ENCODE measurements at regions not wholly inside any gene's neighbourhood (a gene's known extent, or its start where the extent isn't known, plus 50 kb on each side); places are given as distances from the start of the nearest gene placed in this dataset.

DNA sequence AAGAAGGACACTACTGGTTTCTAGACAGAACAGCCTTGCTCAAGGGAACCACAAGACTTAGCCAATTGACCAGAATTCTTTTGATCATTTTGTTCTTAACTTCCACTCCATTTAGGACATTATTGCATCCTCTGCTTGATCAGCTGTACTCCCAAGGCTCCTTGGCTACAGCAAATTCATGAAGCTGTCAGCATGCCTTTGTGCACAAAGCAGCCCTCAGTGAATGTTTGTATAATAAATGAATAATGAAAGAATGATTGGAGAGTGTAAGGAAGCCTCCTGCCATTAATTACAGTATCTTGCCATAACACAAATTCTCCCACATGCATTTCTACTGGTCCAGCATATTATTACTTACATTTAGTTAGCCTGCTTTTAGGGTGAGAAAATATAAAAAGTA is 449.6 kb downstream of the SLCO4C1 start:
- no peak for FAIRE-seq
- no peak overlapping the region for H3K27ac ChIP-seq (ENCODE audit: insufficient read depth, low read depth, low read length)
- no peaks in the 10 kb centered on the region for H3K4me1 ChIP-seq (ENCODE audit: control insufficient read depth, extremely low read depth, insufficient read depth, low read length)
- CTCF ChIA-PET = no interaction called here
- dilution Hi-C loops (cut with MboI; ENCODE audit: extremely low pct_ligation_motif_present, low sequenced_read_pairs) = no loop called here
- no peak overlapping the region for H3K9ac ChIP-seq (replicated peaks; ENCODE audit: extremely low read depth, insufficient read depth, low read length)
- H3K9me1 ChIP-seq (replicated peaks; ENCODE audit: control insufficient read depth, extremely low read depth, insufficient read depth, low read length) = no peaks in the 10 kb centered on the region
- H3K4me2 ChIP-seq (ENCODE audit: insufficient read depth, low read length) = no peak overlapping the region
- no peaks in the 10 kb centered on the region for H3K79me2 ChIP-seq (ENCODE audit: control insufficient read depth, insufficient read depth, low read length)
- no peaks in the 10 kb centered on the region for H3K27me3 ChIP-seq (ENCODE audit: control insufficient read depth in 2 of 2, insufficient read depth in 2 of 2, low read length in 2 of 2)
- BruUV-seq (replicated peaks) = no TSS peak
- H3K36me3 ChIP-seq (ENCODE audit: control insufficient read depth in 2 of 2, extremely low read depth in 1 of 2, insufficient read depth in 2 of 2, low read length in 2 of 2) = no peaks in the 10 kb centered on the region
- no peaks in the 10 kb centered on the region for H4K20me1 ChIP-seq (replicated peaks; ENCODE audit: control insufficient read depth, extremely low read depth, insufficient read depth, low read length)
- no peak for DNase-seq (ENCODE audit: low read depth, low spot score)
- no peak overlapping the region for H2AFZ ChIP-seq (ENCODE audit: low read depth, low read length)
- POLR2A ChIA-PET = no interaction called here
- intact Hi-C loops (cut with micrococcal nuclease) = no loop called here
- no peak overlapping the region for H3K4me3 ChIP-seq (replicated peaks in 1 of 3; ENCODE audit: insufficient read depth in 1 of 3, low read depth in 1 of 3, low read length in 3 of 3)
- H3K9me3 ChIP-seq (replicated peaks; ENCODE audit: control insufficient read depth, insufficient read depth, low read length) = no peaks in the 10 kb centered on the region
- TF ChIP-seq GATA2 (IDR thresholded peaks at IDR 0.05; ENCODE audit: insufficient read depth, insufficient read length, low read depth, low read length) (no peak), POLR2A (IDR thresholded peaks at IDR 0.05; ENCODE audit: low read depth, low read length) (no peak)

- ChIA-PET POLR2A (no interaction called here), CTCF (no interaction called here)
- Histone ChIP-seq H3K27ac (ENCODE audit: insufficient read depth, low read depth, low read length) (no peak overlapping the region), H3K27me3 (ENCODE audit: control insufficient read depth in 2 of 2, insufficient read depth in 2 of 2, low read length in 2 of 2) (no peaks in the 10 kb centered on the region), H3K4me3 (replicated peaks in 1 of 3; ENCODE audit: insufficient read depth in 1 of 3, low read depth in 1 of 3, low read length in 3 of 3) (no peak overlapping the region), H3K36me3 (ENCODE audit: control insufficient read depth in 2 of 2, extremely low read depth in 1 of 2, insufficient read depth in 2 of 2, low read length in 2 of 2) (no peaks in the 10 kb centered on the region), H3K4me2 (ENCODE audit: insufficient read depth, low read length) (no peak overlapping the region), H2AFZ (ENCODE audit: low read depth, low read length) (no peak overlapping the region), H3K79me2 (ENCODE audit: control insufficient read depth, insufficient read depth, low read length) (no peaks in the 10 kb centered on the region), H4K20me1 (replicated peaks; ENCODE audit: control insufficient read depth, extremely low read depth, insufficient read depth, low read length) (no peaks in the 10 kb centered on the region), H3K4me1 (ENCODE audit: control insufficient read depth, extremely low read depth, insufficient read depth, low read length) (no peaks in the 10 kb centered on the region), H3K9me1 (replicated peaks; ENCODE audit: control insufficient read depth, extremely low read depth, insufficient read depth, low read length) (no peaks in the 10 kb centered on the region), H3K9ac (replicated peaks; ENCODE audit: extremely low read depth, insufficient read depth, low read length) (no peak overlapping the region), H3K9me3 (replicated peaks; ENCODE audit: control insufficient read depth, insufficient read depth, low read length) (no peaks in the 10 kb centered on the region)
- no TSS peak for BruUV-seq (replicated peaks)
- DNase-seq (ENCODE audit: low read depth, low spot score) = no peak
- intact Hi-C loops (cut with micrococcal nuclease) (no loop called here), dilution Hi-C loops (cut with MboI; ENCODE audit: extremely low pct_ligation_motif_present, low sequenced_read_pairs) (no loop called here)
- no peak for FAIRE-seq
- TF ChIP-seq FOS (IDR thresholded peaks at IDR 0.05; ENCODE audit: borderline replicate concordance, insufficient read depth, low read length) (no peak), EZH2 (IDR thresholded peaks at IDR 0.05; ENCODE audit: borderline replicate concordance, low read depth, low read length, severe bottlenecking) (no peak), JUN (IDR thresholded peaks at IDR 0.05; ENCODE audit: borderline replicate concordance, insufficient read depth, insufficient read length, low read depth) (no peak), MYC (IDR thresholded peaks at IDR 0.05; ENCODE audit: low read depth, low read length) (no peak), POLR2AphosphoS5 (IDR thresholded peaks at IDR 0.05; ENCODE audit: insufficient read depth, low read depth, low read length) (no peak), GATA2 (IDR thresholded peaks at IDR 0.05; ENCODE audit: insufficient read depth, insufficient read length, low read depth, low read length) (no peak), POLR2A (IDR thresholded peaks at IDR 0.05; ENCODE audit: low read depth, low read length) (no peak), CTCF (IDR thresholded peaks at IDR 0.05; ENCODE audit: extremely low read depth in 1 of 2, insufficient read depth in 1 of 2, low read depth in 1 of 2, low read length in 2 of 2) (no peak)
- TF ChIP-seq, protein P1, sequence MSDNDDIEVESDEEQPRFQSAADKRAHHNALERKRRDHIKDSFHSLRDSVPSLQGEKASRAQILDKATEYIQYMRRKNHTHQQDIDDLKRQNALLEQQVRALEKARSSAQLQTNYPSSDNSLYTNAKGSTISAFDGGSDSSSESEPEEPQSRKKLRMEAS (IDR thresholded peaks at IDR 0.05; ENCODE audit: insufficient read depth, insufficient read length) = no peak
These were observed 453.0 kb downstream of the SLCO4C1 start for GRCh38 chr5:101843055-101843454.
